ENCODE measurements at regions not wholly inside any gene's neighbourhood (a gene's known extent, or its start where the extent isn't known, plus 50 kb on each side); places are given as distances from the start of the nearest gene placed in this dataset.

DNA sequence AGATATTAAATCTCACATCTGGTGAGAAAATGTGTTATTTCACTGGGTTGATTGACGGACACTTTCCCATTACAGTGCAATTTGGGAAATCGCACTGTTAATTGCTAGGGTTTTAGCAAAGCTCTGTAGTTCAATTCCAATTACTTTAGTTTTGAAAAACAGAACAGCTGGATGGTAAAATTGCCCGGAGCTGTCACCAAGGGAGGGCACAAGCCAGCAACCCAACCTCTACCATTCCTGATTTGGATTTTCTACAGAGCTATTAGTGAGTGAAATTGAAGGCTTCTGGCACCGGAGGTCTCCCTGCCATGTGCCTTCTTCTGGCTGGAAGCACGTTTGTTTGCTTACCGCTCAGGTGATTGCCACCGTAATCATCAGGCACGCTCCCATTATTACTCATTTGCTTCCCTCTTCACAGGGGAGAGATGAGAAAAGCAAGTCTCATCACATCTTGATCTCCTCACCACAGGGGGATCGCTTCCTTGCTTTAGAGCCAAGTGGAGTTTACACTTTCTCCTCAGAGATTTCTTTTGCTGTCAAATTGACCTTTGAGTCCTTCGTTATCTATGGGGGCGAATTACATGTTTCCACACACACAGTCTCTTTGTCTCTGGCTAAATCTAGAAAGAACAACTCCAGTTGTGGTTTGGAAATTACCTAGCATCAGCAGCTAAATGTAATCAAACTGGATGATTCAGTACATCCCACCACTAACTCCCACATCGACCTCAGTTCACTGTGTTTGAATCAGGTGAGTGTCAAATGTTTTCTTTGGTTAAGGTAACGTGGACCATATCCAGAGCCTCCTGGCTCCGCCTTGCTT is 421.7 kb upstream of the GOLIM4 start (continued):
- no peak for TF ChIP-seq ZNF253 (CRISPR knock-in tag; IDR thresholded peaks at IDR 0.05; ENCODE audit: borderline replicate concordance)
- TF ChIP-seq, protein P1, sequence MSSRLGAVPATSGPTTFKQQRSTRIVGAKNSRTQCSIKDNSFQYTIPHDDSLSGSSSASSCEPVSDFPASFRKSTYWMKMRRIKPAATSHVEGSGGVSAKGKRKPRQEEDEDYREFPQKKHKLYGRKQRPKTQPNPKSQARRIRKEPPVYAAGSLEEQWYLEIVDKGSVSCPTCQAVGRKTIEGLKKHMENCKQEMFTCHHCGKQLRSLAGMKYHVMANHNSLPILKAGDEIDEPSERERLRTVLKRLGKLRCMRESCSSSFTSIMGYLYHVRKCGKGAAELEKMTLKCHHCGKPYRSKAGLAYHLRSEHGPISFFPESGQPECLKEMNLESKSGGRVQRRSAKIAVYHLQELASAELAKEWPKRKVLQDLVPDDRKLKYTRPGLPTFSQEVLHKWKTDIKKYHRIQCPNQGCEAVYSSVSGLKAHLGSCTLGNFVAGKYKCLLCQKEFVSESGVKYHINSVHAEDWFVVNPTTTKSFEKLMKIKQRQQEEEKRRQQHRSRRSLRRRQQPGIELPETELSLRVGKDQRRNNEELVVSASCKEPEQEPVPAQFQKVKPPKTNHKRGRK (CRISPR knock-in tag; IDR thresholded peaks at IDR 0.05): no peak
- TF ChIP-seq, protein P2, sequence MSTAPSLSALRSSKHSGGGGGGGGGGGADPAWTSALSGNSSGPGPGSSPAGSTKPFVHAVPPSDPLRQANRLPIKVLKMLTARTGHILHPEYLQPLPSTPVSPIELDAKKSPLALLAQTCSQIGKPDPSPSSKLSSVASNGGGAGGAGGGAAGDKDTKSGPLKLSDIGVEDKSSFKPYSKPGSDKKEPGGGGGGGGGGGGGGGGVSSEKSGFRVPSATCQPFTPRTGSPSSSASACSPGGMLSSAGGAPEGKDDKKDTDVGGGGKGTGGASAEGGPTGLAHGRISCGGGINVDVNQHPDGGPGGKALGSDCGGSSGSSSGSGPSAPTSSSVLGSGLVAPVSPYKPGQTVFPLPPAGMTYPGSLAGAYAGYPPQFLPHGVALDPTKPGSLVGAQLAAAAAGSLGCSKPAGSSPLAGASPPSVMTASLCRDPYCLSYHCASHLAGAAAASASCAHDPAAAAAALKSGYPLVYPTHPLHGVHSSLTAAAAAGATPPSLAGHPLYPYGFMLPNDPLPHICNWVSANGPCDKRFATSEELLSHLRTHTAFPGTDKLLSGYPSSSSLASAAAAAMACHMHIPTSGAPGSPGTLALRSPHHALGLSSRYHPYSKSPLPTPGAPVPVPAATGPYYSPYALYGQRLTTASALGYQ (CRISPR knock-in tag; IDR thresholded peaks at IDR 0.05): no peak
- TF ChIP-seq, protein P3, sequence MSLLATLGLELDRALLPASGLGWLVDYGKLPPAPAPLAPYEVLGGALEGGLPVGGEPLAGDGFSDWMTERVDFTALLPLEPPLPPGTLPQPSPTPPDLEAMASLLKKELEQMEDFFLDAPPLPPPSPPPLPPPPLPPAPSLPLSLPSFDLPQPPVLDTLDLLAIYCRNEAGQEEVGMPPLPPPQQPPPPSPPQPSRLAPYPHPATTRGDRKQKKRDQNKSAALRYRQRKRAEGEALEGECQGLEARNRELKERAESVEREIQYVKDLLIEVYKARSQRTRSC (CRISPR knock-in tag; IDR thresholded peaks at IDR 0.05; ENCODE audit: low read depth): no peak
- TF ChIP-seq SOX6 (IDR thresholded peaks at IDR 0.05): no peak
- TF ChIP-seq SOX6 (CRISPR knock-in tag; IDR thresholded peaks at IDR 0.05): 0 out of 2 replicates have a peak, but pooled peaks have one; percentile 34
- TF ChIP-seq NFE2L2 (IDR thresholded peaks at IDR 0.05; ENCODE audit: low read length): no peak
- TF ChIP-seq RBM22 (optimal IDR thresholded peaks at IDR 0.05; ENCODE audit: low read length): no peak
- TF ChIP-seq, protein P4, sequence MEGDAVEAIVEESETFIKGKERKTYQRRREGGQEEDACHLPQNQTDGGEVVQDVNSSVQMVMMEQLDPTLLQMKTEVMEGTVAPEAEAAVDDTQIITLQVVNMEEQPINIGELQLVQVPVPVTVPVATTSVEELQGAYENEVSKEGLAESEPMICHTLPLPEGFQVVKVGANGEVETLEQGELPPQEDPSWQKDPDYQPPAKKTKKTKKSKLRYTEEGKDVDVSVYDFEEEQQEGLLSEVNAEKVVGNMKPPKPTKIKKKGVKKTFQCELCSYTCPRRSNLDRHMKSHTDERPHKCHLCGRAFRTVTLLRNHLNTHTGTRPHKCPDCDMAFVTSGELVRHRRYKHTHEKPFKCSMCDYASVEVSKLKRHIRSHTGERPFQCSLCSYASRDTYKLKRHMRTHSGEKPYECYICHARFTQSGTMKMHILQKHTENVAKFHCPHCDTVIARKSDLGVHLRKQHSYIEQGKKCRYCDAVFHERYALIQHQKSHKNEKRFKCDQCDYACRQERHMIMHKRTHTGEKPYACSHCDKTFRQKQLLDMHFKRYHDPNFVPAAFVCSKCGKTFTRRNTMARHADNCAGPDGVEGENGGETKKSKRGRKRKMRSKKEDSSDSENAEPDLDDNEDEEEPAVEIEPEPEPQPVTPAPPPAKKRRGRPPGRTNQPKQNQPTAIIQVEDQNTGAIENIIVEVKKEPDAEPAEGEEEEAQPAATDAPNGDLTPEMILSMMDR (CRISPR knock-in tag; IDR thresholded peaks at IDR 0.05): no peak
- no peak for TF ChIP-seq ZNF101 (CRISPR knock-in tag; IDR thresholded peaks at IDR 0.05; ENCODE audit: borderline replicate concordance, low read depth)
- TF ChIP-seq HNF4G (IDR thresholded peaks at IDR 0.05; ENCODE audit: borderline replicate concordance, low read depth, low read length): peak; percentile 34; the same call in 1 of the 2 replicates
- TF ChIP-seq HNF4G (CRISPR knock-in tag; IDR thresholded peaks at IDR 0.05; ENCODE audit: borderline replicate concordance, low read depth): no peak
- TF ChIP-seq HMG20A (CRISPR knock-in tag; IDR thresholded peaks at IDR 0.05; ENCODE audit: borderline replicate concordance): 0 out of 2 replicates have a peak, but pooled peaks have one; percentile 18
- no peak for TF ChIP-seq NR2F2 (IDR thresholded peaks at IDR 0.05; ENCODE audit: borderline replicate concordance, low read depth)
- TF ChIP-seq, protein P5, sequence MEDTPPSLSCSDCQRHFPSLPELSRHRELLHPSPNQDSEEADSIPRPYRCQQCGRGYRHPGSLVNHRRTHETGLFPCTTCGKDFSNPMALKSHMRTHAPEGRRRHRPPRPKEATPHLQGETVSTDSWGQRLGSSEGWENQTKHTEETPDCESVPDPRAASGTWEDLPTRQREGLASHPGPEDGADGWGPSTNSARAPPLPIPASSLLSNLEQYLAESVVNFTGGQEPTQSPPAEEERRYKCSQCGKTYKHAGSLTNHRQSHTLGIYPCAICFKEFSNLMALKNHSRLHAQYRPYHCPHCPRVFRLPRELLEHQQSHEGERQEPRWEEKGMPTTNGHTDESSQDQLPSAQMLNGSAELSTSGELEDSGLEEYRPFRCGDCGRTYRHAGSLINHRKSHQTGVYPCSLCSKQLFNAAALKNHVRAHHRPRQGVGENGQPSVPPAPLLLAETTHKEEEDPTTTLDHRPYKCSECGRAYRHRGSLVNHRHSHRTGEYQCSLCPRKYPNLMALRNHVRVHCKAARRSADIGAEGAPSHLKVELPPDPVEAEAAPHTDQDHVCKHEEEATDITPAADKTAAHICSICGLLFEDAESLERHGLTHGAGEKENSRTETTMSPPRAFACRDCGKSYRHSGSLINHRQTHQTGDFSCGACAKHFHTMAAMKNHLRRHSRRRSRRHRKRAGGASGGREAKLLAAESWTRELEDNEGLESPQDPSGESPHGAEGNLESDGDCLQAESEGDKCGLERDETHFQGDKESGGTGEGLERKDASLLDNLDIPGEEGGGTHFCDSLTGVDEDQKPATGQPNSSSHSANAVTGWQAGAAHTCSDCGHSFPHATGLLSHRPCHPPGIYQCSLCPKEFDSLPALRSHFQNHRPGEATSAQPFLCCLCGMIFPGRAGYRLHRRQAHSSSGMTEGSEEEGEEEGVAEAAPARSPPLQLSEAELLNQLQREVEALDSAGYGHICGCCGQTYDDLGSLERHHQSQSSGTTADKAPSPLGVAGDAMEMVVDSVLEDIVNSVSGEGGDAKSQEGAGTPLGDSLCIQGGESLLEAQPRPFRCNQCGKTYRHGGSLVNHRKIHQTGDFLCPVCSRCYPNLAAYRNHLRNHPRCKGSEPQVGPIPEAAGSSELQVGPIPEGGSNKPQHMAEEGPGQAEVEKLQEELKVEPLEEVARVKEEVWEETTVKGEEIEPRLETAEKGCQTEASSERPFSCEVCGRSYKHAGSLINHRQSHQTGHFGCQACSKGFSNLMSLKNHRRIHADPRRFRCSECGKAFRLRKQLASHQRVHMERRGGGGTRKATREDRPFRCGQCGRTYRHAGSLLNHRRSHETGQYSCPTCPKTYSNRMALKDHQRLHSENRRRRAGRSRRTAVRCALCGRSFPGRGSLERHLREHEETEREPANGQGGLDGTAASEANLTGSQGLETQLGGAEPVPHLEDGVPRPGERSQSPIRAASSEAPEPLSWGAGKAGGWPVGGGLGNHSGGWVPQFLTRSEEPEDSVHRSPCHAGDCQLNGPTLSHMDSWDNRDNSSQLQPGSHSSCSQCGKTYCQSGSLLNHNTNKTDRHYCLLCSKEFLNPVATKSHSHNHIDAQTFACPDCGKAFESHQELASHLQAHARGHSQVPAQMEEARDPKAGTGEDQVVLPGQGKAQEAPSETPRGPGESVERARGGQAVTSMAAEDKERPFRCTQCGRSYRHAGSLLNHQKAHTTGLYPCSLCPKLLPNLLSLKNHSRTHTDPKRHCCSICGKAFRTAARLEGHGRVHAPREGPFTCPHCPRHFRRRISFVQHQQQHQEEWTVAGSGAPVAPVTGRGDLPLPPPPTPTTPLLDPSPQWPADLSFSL (CRISPR knock-in tag; IDR thresholded peaks at IDR 0.05): no peak
